ENCODE measurements at regions not wholly inside any gene's neighbourhood (a gene's known extent, or its start where the extent isn't known, plus 50 kb on each side); places are given as distances from the start of the nearest gene placed in this dataset.

DNA sequence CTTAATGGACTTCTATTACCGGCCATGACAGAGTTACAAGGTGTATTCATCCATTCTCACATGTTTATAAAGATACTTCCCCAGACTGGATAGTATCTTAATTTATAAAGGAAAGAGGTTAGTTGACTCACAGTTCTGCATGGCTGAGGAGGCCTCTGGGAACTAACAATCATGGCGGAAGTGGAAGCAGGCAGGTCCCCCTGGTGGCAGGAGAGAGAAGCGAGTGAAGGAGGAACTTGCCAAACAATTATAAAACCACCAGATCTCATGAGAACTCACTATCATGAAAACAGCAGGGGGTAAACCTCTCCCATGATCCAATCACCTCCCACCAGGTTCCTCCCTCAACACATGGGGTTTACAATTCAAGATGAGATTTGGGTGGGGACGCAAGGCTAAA lies 170.0 kb upstream of the PDGFD start:
- DNase-seq: no peak

- no peak for DNase-seq
Measured at GRCh38 chr11:104332110-104332509, 168.2 kb upstream of the PDGFD start.

DNA sequence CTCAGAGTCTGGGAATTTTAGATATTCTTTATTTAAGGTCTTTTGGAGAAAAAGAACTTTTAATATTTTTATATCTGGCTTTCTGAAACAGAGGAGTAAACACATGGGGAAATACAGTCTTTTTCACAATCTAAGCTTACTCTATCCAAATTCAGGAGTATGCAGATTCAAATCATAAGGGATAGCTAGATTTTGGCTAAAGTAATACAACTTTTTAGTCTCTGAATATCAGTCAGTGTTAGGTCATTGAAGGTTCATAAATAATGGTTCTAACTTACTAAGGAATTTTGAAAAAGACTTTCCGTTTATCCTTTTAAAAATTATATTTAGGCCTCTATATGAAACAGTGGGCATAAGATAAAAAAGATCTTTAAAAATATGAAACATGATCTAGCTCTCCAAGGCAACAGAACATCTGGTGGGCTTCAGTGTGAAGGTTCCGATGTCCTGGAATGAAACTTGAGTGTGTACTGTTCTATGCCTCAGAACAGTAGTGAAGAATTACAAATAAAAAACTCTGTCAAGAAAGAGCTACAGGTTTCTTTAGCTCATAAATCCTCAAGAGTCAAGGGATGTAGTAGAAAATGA lies 165.2 kb upstream of the PDGFD start:
- peak; percentile 10 for DNase-seq

DNA sequence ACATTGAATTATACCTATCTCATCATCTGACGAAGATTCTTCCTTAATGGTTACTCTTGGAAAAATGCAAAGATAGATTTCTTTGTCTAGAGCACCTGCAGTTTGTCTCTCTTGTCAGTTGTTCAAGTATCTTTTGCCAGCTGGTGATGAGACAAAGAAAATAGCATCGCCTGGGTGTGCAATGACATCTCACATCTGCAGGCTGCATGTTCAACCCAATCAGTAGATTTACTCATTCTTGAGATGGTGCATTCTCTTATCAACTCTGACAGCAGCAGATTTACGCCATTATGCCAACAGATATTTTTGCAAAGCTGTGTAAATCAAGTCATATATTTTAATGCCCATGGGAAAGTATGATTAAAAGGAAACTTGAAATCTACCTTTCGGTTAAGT lies 164.6 kb upstream of the PDGFD start:
- DNase-seq: no peak

- DNase-seq: no peak
Measured at GRCh38 chr11:104327861-104328511, 164.0 kb upstream of the PDGFD start.

- DNase-seq: no peak
Measured at GRCh38 chr11:104325093-104325492, 161.1 kb upstream of the PDGFD start.

DNA sequence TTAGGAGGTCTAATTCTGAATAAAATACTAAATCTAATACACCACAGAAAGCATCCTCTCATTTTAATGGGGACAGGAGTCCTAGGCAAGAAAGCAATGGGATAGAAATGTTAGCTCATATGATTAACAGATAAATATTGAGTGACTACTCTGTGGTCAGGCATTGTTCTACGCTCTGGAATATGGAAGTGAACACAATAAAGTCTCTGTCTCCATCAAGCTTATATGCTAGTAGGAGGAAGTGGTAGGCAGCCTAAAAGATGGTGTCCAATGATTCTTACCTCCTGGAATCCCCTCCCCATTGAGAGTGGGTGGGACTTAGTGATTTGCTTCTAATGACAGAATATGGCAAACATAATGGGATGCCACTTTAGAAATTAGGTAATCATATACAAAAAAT lies 160.3 kb upstream of the PDGFD start:
- no peak for DNase-seq

- no peak for DNase-seq
Measured at GRCh38 chr11:104323841-104324240, 159.9 kb upstream of the PDGFD start.

- DNase-seq: no peak
Measured at GRCh38 chr11:104322696-104323095, 158.7 kb upstream of the PDGFD start.

- no peak for DNase-seq
Measured at GRCh38 chr11:104320956-104321355, 157.0 kb upstream of the PDGFD start.

- no peak for DNase-seq
Measured at GRCh38 chr11:104320097-104320496, 156.2 kb upstream of the PDGFD start.

GRCh38 chr11:104319396-104319795 lies 155.4 kb upstream of the PDGFD start:
- DNase-seq: no peak

- DNase-seq: no peak
Measured at GRCh38 chr11:104306862-104307474, 143.0 kb upstream of the PDGFD start.

DNA sequence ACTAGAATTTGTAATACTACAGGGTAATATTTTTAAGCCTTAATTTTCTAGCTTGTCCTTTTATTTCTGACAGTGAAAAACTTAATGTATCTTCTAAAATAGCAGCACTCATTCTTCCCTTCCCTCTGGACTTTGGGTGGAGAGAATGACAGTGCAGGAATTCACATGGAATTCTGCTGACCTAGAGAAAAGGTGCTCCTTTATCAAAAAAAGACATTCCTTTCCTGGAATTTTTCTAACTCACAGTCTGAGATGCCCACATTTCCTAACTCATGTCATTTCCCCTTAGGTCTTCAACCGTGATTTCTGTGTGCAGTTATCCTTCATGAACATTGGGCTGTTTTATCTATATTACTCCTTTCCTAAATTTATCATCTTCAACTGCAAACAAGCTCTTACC lies 137.8 kb upstream of the PDGFD start:
- DNase-seq: no peak

DNA sequence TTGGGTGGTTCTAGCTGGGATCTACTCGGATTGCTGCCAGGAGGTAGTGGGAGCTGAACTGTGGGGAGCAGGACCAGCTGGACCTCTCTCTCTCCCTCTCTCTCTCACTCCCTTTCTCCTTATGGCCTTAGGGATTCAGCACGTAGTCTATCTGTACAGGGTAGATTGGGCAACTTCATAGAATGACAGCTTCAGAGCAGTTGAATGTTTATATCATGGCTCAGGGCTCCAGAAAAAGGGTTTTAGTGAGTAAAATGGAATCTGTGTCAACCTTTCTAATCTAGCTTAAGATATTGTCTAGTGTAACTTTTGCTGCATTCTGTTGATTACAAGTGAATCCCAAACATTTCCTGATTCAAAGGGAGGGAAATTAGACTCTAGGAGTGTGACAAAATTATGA lies 127.7 kb upstream of the PDGFD start:
- DNase-seq: no peak

- no peak for DNase-seq
Measured at GRCh38 chr11:104286129-104286528, 122.2 kb upstream of the PDGFD start.

- DNase-seq: no peak
Measured at GRCh38 chr11:104279587-104279986, 115.6 kb upstream of the PDGFD start.

- no peak for DNase-seq
Measured at GRCh38 chr11:104275992-104276391, 112.0 kb upstream of the PDGFD start.

GRCh38 chr11:104260456-104260855 lies 96.5 kb upstream of the PDGFD start:
- no peak for DNase-seq

- DNase-seq: no peak
Measured at GRCh38 chr11:104259121-104259610, 95.2 kb upstream of the PDGFD start.

- no peak for DNase-seq
Measured at GRCh38 chr11:104256525-104256924, 92.6 kb upstream of the PDGFD start.

GRCh38 chr11:104254347-104254746 lies 90.4 kb upstream of the PDGFD start:
- peak; percentile 5 for DNase-seq

DNA sequence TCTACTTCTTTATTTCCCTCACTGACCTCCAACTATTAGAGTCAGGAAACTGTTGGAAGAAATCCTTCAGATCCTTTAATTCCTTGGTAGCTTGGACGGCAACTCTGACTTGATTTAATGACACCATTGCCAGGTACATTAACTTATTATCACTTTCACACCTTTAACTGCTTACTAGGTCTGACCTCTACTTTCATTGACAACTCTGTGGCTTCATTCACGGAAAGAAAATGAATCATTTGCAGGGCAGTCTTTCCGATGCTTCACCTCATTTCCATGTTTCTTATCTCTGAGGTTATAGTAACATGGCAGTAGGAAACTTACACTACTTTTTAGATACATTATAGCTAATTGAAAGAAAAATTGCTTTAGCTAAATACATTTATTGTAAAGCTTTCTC lies 82.6 kb upstream of the PDGFD start:
- no peak for DNase-seq

DNA sequence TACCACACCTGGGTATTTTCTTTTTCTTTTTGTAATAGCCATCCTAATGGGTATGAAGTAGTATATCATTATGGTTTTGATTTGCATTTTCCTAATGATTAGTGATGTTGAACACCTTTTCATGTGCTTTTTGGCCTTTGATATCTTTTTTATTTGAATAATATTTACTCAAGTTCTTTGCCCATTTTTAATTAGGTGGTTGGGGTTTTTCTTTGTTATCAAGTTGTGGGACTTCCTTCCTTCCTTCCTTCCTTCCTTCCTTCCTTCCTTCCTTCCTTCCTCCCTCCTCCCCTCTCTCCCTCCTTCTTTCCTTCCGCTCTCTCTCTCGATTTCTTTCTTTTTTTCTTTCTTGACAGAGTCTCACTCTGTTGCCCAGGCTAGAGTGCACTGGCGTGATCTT lies 75.0 kb upstream of the PDGFD start:
- no peak for DNase-seq

All from tongue (tissue), 1 donor.